ENCODE measurements at regions not wholly inside any gene's neighbourhood (a gene's known extent, or its start where the extent isn't known, plus 50 kb on each side); places are given as distances from the start of the nearest gene placed in this dataset.

- TF ChIP-seq CTCF (IDR thresholded peaks at IDR 0.05; ENCODE audit: insufficient read depth, low read depth, low read length): no peak
- no peak for DNase-seq (ENCODE audit: low read depth)
- H3K4me3 ChIP-seq (ENCODE audit: low read depth, low read length): no peak overlapping the region
Measured at GRCh38 chr2:607172-607571, 70.0 kb downstream of the TMEM18 start.

GRCh38 chr2:605674-606608 is 71.3 kb downstream of the TMEM18 start:
- no peak for TF ChIP-seq CTCF (IDR thresholded peaks at IDR 0.05; ENCODE audit: insufficient read depth, low read depth, low read length)
- no peak for DNase-seq (ENCODE audit: low read depth)
- no peak overlapping the region for H3K4me3 ChIP-seq (ENCODE audit: low read depth, low read length)

GRCh38 chr2:604854-605524 is 72.2 kb downstream of the TMEM18 start:
- TF ChIP-seq CTCF (IDR thresholded peaks at IDR 0.05; ENCODE audit: insufficient read depth, low read depth, low read length): no peak
- no peak overlapping the region for H3K4me3 ChIP-seq (ENCODE audit: low read depth, low read length)
- no peak for DNase-seq (ENCODE audit: low read depth)

GRCh38 chr2:604385-604784 is 72.8 kb downstream of the TMEM18 start:
- no peak overlapping the region for H3K4me3 ChIP-seq (ENCODE audit: low read depth, low read length)
- no peak for TF ChIP-seq CTCF (IDR thresholded peaks at IDR 0.05; ENCODE audit: insufficient read depth, low read depth, low read length)
- DNase-seq (ENCODE audit: low read depth): no peak

- no peak for DNase-seq (ENCODE audit: low read depth)
- no peak overlapping the region for H3K4me3 ChIP-seq (ENCODE audit: low read depth, low read length)
- no peak for TF ChIP-seq CTCF (IDR thresholded peaks at IDR 0.05; ENCODE audit: insufficient read depth, low read depth, low read length)
Measured at GRCh38 chr2:603869-604268, 73.3 kb downstream of the TMEM18 start.

- TF ChIP-seq CTCF (IDR thresholded peaks at IDR 0.05; ENCODE audit: insufficient read depth, low read depth, low read length): no peak
- no peak overlapping the region for H3K4me3 ChIP-seq (ENCODE audit: low read depth, low read length)
- no peak for DNase-seq (ENCODE audit: low read depth)
Measured at GRCh38 chr2:603427-603826, 73.8 kb downstream of the TMEM18 start.

All from fibroblast of villous mesenchyme (primary cell).